HG03196 (cell line): ENCODE measurements at regions not wholly inside any gene's neighbourhood (a gene's known extent, or its start where the extent isn't known, plus 50 kb on each side); places are given as distances from the start of the nearest gene placed in this dataset.

Experiments used
- ATAC-seq: cut with Tn5 transposase; IDR thresholded peaks from one replicate; pipeline ENCODE4 v1.9.1; 2021; ENCODE audit not compliant: unreplicated experiment

- ATAC-seq = no peak
Observed at GRCh38 chr13:56953965-56954364, 186.8 kb upstream of the PRR20A start.

- no peak for ATAC-seq
Observed at GRCh38 chr13:56975647-56976046, 165.1 kb upstream of the PRR20A start.

GRCh38 chr13:56980856-56981255 lies 159.9 kb upstream of the PRR20A start:
- no peak for ATAC-seq

- ATAC-seq = no peak
Observed at GRCh38 chr13:56986121-56986520, 154.6 kb upstream of the PRR20A start.

- ATAC-seq = no peak
Observed at GRCh38 chr13:56988543-56988942, 152.2 kb upstream of the PRR20A start.

- no peak for ATAC-seq
Observed at GRCh38 chr13:57003682-57004081, 137.0 kb upstream of the PRR20A start.

GRCh38 chr13:57017357-57017756 lies 123.4 kb upstream of the PRR20A start:
- ATAC-seq = no peak

- ATAC-seq = no peak
Observed at GRCh38 chr13:57018915-57019314, 121.8 kb upstream of the PRR20A start.

- ATAC-seq = no peak
Observed at GRCh38 chr13:57030671-57031070, 110.0 kb upstream of the PRR20A start.

GRCh38 chr13:57036290-57036689 lies 104.4 kb upstream of the PRR20A start:
- no peak for ATAC-seq

- ATAC-seq = no peak
Observed at GRCh38 chr13:57044910-57045309, 95.8 kb upstream of the PRR20A start.

GRCh38 chr13:57045826-57046546 lies 94.7 kb upstream of the PRR20A start:
- ATAC-seq = no peak

- ATAC-seq = no peak
Observed at GRCh38 chr13:57056601-57057180, 84.0 kb upstream of the PRR20A start.

GRCh38 chr13:57063007-57063406 lies 77.7 kb upstream of the PRR20A start:
- ATAC-seq = no peak

GRCh38 chr13:57073983-57074382 lies 66.7 kb upstream of the PRR20A start:
- ATAC-seq = no peak

- no peak for ATAC-seq
Observed at GRCh38 chr13:57075588-57075987, 65.1 kb upstream of the PRR20A start.

- no peak for ATAC-seq
Observed at GRCh38 chr13:57087006-57087405, 53.7 kb upstream of the PRR20A start.
